GM12878 (cell line): ENCODE measurements at regions not wholly inside any gene's neighbourhood (a gene's known extent, or its start where the extent isn't known, plus 50 kb on each side); places are given as distances from the start of the nearest gene placed in this dataset.

Experiments used
- BCL11A ChIP-seq: IDR thresholded peaks from 2 replicates; pipeline ENCODE4 v1.6.1; 2011; ENCODE audit warnings: low read depth, low read length
- CREB1 ChIP-seq: IDR thresholded peaks from 2 replicates; pipeline ENCODE4 v1.6.1; 2012; ENCODE audit warnings: low read depth, mild to moderate bottlenecking, inconsistent platforms
- EED ChIP-seq: sonication (generic); IDR thresholded peaks from 2 replicates; pipeline ENCODE4 v1.6.1; 2016; ENCODE audit warnings: antibody characterized with exemption, low read depth
- EP300 ChIP-seq, 2 experiments: fragments of 150-350 bp in 1 of 2; IDR thresholded peaks; 2 replicates each; pipeline ENCODE4 v1.6.1; 2011 to 2012; ENCODE audit warnings: low read depth in 2 of 2, low read length in 2 of 2, borderline replicate concordance in 1 of 2, improper control_type of control experiment in 1 of 2, inconsistent platforms in 1 of 2; ENCODE audit not compliant: control insufficient read depth in 1 of 2
- FOXM1 ChIP-seq: IDR thresholded peaks from 2 replicates; pipeline ENCODE4 v1.6.1; 2012; ENCODE audit warnings: low read depth, mild to moderate bottlenecking, inconsistent platforms, low read length, moderate library complexity
- HDAC2 ChIP-seq: fragments of 200-600 bp; sonication (generic); IDR thresholded peaks from 2 replicates; pipeline ENCODE4 v1.6.1; 2017
- HDGF ChIP-seq: fragments of 450-650 bp; IDR thresholded peaks from 2 replicates; pipeline ENCODE4 v1.6.1; 2016; ENCODE audit warnings: antibody characterized with exemption
- IKZF1 ChIP-seq: fragments of 450-650 bp; conservative IDR thresholded peaks from 2 replicates; pipeline ENCODE4 v1.6.1; 2017; ENCODE audit warnings: antibody characterized with exemption, mild to moderate bottlenecking
- IKZF2 ChIP-seq, 2 experiments: fragments of 450-650 bp; IDR thresholded peaks; 2 replicates each; pipeline ENCODE4 v1.6.1; 2017; ENCODE audit warnings: mild to moderate bottlenecking in 2 of 2, moderate library complexity in 2 of 2
- KAT2A ChIP-seq: conservative IDR thresholded peaks from 2 replicates; pipeline ENCODE4 v1.6.1; 2011; ENCODE audit warnings: low read depth, low read length; ENCODE audit not compliant: control insufficient read depth
- MEF2B ChIP-seq: fragments of 450-650 bp; IDR thresholded peaks from 2 replicates; pipeline ENCODE4 v1.6.1; 2018; ENCODE audit warnings: mild to moderate bottlenecking, moderate library complexity; ENCODE audit not compliant: partially characterized antibody, poor library complexity, severe bottlenecking
- NBN ChIP-seq: fragments of 450-650 bp; IDR thresholded peaks from 2 replicates; pipeline ENCODE4 v1.6.1; 2016
- NFIC ChIP-seq: IDR thresholded peaks from 2 replicates; pipeline ENCODE4 v1.6.1; 2012; ENCODE audit warnings: low read depth, mild to moderate bottlenecking, inconsistent platforms, low read length, moderate library complexity
- NR2C2 ChIP-seq: IDR thresholded peaks from 2 replicates; pipeline ENCODE4 v1.6.1; 2011; ENCODE audit warnings: borderline replicate concordance, low read depth; ENCODE audit not compliant: control insufficient read depth, insufficient read length
- NRF1 ChIP-seq: conservative IDR thresholded peaks from 2 replicates; pipeline ENCODE4 v1.6.1; 2011; ENCODE audit warnings: mild to moderate bottlenecking, low read depth, low read length, improper control_type of control experiment
- POLR2AphosphoS5 ChIP-seq: IDR thresholded peaks from 2 replicates; pipeline ENCODE4 v1.6.1; 2011; ENCODE audit warnings: mild to moderate bottlenecking, low read length, inconsistent platforms
- RB1 ChIP-seq: fragments of 450-650 bp; formaldehyde crosslinking; IDR thresholded peaks from 2 replicates; pipeline ENCODE4 v1.6.1; 2017; ENCODE audit warnings: mild to moderate bottlenecking, borderline replicate concordance
- RBBP5 ChIP-seq: fragments of 200-600 bp; sonication (generic); conservative IDR thresholded peaks from 2 replicates; pipeline ENCODE4 v1.6.1; 2016
- RELA ChIP-seq: fragments of 450-650 bp; IDR thresholded peaks from 2 replicates; pipeline ENCODE4 v1.8.0; 2014; ENCODE audit warnings: borderline replicate concordance; ENCODE audit not compliant: partially characterized antibody
- SMARCA5 ChIP-seq: fragments of 450-650 bp; IDR thresholded peaks from 2 replicates; pipeline ENCODE4 v1.6.1; 2017; ENCODE audit warnings: mild to moderate bottlenecking
- SP1 ChIP-seq: IDR thresholded peaks from one replicate; pipeline ENCODE4 v1.6.1; 2011; ENCODE audit warnings: low read depth, low read length
- STAT3 ChIP-seq: IDR thresholded peaks from 2 replicates; pipeline ENCODE4 v1.6.1; 2011; ENCODE audit warnings: low read depth, low read length, improper control_type of control experiment
- YY1 ChIP-seq: IDR thresholded peaks from 2 replicates; pipeline ENCODE4 v1.6.1; 2011; ENCODE audit warnings: low read depth, mild to moderate bottlenecking, low read length
- TF ChIP-seq, protein P1 (sequence below), 3 experiments: IDR thresholded peaks in 2 of 3; conservative IDR thresholded peaks in 1 of 3; 2 replicates each; pipeline ENCODE4 v1.5.1; 2011; ENCODE audit warnings: low read depth in 3 of 3, low read length in 3 of 3, mild to moderate bottlenecking in 3 of 3, control low read depth in 2 of 3, moderate library complexity in 2 of 3, inconsistent platforms in 1 of 3, mixed read lengths in 1 of 3; ENCODE audit not compliant: control insufficient read depth in 2 of 3, insufficient read depth in 1 of 3; ENCODE audit errors: extremely low read depth in 1 of 3
- TF ChIP-seq, protein P2 (sequence below): fragments of 450-650 bp; IDR thresholded peaks from 2 replicates; pipeline ENCODE4 v1.6.1; 2018; ENCODE audit warnings: mild to moderate bottlenecking, low read depth, moderate library complexity; ENCODE audit not compliant: partially characterized antibody
- TF ChIP-seq, protein P3 (sequence below): fragments of 450-650 bp; IDR thresholded peaks from 2 replicates; pipeline ENCODE4 v1.6.1; 2016; ENCODE audit warnings: mild to moderate bottlenecking

DNA sequence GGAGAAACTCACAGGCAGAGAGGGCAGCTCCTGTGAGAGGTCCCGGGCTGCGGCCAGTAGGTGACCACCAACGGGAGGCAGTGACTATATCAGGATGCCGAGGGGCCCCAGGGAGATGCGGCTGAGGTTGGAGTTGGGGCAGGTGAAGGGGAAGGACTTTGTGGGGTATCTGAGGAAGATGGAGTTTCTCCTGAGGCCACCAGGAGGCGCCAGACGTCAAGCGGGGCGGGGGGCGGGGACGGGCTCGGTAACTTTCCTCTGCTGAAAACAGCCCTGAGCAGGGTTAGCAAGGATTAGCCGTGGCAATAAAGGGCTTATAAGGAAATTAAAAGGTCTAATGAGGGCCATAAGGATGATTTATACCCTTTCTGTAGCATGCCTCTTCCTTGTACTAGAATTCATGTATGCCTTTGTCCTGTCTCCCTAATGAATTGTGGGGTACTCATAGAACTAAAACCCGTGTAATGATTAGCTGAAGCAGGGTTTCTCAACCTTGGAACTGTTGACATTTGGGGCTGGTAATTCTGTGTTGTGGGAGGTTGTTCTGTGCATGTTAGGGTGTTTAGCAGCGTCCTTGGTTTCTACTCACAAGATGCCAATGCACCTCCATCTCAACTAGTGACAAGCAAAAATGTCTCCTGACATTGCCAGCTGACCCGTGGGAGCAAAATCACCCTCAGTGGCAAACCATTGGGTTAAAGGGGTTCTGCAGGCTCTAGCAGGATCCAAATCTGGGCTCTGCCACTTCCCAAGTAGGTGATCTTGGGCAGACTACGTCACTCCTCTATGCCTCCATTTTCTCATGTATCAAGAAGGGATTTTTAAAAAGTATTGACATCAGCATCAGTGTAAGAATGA lies 74.8 kb upstream of the GRIN2A start (continued):
- TF ChIP-seq RELA, result no peak
- no peak for TF ChIP-seq STAT3
- TF ChIP-seq EED, result 0 out of 2 replicates have a peak, but pooled peaks have one; percentile 8
- 0 out of 2 replicates have a peak, but pooled peaks have one; percentile 57 for TF ChIP-seq NBN
- TF ChIP-seq, protein P1, sequence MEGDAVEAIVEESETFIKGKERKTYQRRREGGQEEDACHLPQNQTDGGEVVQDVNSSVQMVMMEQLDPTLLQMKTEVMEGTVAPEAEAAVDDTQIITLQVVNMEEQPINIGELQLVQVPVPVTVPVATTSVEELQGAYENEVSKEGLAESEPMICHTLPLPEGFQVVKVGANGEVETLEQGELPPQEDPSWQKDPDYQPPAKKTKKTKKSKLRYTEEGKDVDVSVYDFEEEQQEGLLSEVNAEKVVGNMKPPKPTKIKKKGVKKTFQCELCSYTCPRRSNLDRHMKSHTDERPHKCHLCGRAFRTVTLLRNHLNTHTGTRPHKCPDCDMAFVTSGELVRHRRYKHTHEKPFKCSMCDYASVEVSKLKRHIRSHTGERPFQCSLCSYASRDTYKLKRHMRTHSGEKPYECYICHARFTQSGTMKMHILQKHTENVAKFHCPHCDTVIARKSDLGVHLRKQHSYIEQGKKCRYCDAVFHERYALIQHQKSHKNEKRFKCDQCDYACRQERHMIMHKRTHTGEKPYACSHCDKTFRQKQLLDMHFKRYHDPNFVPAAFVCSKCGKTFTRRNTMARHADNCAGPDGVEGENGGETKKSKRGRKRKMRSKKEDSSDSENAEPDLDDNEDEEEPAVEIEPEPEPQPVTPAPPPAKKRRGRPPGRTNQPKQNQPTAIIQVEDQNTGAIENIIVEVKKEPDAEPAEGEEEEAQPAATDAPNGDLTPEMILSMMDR (IDR thresholded peaks at IDR 0.05 in 2 of 3, conservative IDR thresholded peaks at IDR 0.05 in 1 of 3; ENCODE audit: control insufficient read depth in 2 of 3, extremely low read depth in 1 of 3, insufficient read depth in 1 of 3, low read depth in 3 of 3, low read length in 3 of 3), result peak; percentile 89 to 96 (median 92)
- no peak for TF ChIP-seq KAT2A
- TF ChIP-seq NR2C2, result no peak
- TF ChIP-seq EP300 (IDR thresholded peaks at IDR 0.05; ENCODE audit: borderline replicate concordance in 1 of 2, control insufficient read depth in 1 of 2, low read depth in 2 of 2, low read length in 2 of 2), result peak; percentile 17 to 40; a peak in 1 of 4 replicates
- TF ChIP-seq IKZF1, result 0 out of 2 replicates have a peak, but pooled peaks have one; percentile 34
- no peak for TF ChIP-seq CREB1
- TF ChIP-seq IKZF2 (IDR thresholded peaks at IDR 0.05), result peak in 1 of 2 experiments; percentile 29; a peak in 2 of 4 replicates
- TF ChIP-seq, protein P2, sequence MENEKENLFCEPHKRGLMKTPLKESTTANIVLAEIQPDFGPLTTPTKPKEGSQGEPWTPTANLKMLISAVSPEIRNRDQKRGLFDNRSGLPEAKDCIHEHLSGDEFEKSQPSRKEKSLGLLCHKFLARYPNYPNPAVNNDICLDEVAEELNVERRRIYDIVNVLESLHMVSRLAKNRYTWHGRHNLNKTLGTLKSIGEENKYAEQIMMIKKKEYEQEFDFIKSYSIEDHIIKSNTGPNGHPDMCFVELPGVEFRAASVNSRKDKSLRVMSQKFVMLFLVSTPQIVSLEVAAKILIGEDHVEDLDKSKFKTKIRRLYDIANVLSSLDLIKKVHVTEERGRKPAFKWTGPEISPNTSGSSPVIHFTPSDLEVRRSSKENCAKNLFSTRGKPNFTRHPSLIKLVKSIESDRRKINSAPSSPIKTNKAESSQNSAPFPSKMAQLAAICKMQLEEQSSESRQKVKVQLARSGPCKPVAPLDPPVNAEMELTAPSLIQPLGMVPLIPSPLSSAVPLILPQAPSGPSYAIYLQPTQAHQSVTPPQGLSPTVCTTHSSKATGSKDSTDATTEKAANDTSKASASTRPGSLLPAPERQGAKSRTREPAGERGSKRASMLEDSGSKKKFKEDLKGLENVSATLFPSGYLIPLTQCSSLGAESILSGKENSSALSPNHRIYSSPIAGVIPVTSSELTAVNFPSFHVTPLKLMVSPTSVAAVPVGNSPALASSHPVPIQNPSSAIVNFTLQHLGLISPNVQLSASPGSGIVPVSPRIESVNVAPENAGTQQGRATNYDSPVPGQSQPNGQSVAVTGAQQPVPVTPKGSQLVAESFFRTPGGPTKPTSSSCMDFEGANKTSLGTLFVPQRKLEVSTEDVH, result no peak
- TF ChIP-seq HDGF, result peak; percentile 66
- TF ChIP-seq MEF2B, result peak; percentile 40
- TF ChIP-seq NFIC, result no peak
- TF ChIP-seq POLR2AphosphoS5, result no peak
- TF ChIP-seq NRF1, result no peak
- peak; percentile 80 for TF ChIP-seq YY1
- TF ChIP-seq BCL11A, result peak; percentile 14; the same call in 1 of the 2 replicates
- no peak for TF ChIP-seq SP1
- TF ChIP-seq, protein P3, sequence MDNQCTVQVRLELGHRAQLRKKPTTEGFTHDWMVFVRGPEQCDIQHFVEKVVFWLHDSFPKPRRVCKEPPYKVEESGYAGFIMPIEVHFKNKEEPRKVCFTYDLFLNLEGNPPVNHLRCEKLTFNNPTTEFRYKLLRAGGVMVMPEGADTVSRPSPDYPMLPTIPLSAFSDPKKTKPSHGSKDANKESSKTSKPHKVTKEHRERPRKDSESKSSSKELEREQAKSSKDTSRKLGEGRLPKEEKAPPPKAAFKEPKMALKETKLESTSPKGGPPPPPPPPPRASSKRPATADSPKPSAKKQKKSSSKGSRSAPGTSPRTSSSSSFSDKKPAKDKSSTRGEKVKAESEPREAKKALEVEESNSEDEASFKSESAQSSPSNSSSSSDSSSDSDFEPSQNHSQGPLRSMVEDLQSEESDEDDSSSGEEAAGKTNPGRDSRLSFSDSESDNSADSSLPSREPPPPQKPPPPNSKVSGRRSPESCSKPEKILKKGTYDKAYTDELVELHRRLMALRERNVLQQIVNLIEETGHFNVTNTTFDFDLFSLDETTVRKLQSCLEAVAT, result 0 out of 2 replicates have a peak, but pooled peaks have one; percentile 3
- 0 out of 2 replicates have a peak, but pooled peaks have one; percentile 19 for TF ChIP-seq FOXM1
- TF ChIP-seq RB1, result peak; percentile 55; the same call in 1 of the 2 replicates
- TF ChIP-seq HDAC2, result no peak
- TF ChIP-seq RBBP5, result no peak
- 0 out of 2 replicates have a peak, but pooled peaks have one; percentile 22 for TF ChIP-seq SMARCA5
